Amniotic stem cell (primary cell): ENCODE measurements at regions not wholly inside any gene's neighbourhood (a gene's known extent, or its start where the extent isn't known, plus 50 kb on each side); places are given as distances from the start of the nearest gene placed in this dataset.

Experiments
- DNase-seq: peaks from one replicate; lab custom pipeline; 2025; lab: John Stamatoyannopoulos, UW

DNA sequence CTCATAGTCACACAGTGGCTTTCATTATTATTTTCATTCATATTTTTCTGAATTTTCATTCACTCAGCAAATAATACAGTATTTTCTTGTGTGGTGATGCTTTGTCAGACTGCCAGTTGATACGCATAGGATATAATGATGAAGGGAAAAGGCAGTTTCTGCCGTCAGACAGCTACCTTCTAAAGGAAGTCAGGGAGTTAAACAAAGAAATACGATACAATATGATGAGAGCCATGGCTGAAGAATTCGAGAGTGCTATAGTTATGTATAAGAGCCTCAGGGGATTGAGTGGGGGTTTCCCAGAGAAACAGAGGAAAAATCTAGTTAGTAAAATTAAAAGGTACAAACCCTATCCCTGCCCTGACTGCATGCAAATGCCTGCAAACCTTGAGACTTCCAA is 479.1 kb downstream of the OLFM4 start:
- no peak for DNase-seq

DNA sequence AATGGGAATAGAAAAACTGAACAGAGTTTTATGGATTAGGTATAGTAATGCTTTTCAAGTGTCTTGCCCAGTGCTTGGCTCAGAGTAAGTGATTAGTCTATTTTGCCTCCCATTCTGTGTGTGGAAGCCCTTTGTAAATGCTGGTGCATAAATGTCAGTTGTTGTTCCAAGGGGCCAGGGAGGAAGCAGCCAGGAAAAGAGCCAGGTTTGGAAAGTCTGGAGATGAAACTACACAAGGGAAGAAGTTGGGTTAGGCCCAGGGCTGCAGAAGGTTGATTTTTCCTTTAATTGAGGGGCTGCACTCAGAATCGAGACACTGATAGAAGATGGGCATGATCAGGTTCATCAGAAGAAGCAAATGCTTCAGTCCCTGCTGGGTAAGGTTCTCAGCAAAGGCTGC is 484.0 kb downstream of the OLFM4 start:
- DNase-seq: no peak

DNA sequence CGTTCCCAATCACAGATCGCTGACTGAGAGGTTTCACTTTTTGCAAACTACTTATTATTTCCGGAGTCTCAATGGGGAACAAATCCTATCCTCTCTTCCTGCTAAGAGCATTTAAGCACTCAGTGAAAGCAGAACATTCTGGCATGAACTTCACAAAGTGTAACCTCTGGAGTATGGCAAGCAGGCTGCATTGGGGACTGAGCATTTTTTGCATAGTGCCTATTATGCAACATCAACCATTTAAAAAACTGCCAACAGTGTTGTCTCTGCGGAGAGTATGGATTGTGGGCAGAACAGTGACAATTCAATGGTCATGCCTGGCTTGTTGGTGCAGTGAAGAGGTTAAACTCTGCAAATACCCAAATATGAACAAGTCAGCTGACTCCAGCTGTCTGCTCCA is 484.6 kb downstream of the OLFM4 start:
- DNase-seq: no peak

DNA sequence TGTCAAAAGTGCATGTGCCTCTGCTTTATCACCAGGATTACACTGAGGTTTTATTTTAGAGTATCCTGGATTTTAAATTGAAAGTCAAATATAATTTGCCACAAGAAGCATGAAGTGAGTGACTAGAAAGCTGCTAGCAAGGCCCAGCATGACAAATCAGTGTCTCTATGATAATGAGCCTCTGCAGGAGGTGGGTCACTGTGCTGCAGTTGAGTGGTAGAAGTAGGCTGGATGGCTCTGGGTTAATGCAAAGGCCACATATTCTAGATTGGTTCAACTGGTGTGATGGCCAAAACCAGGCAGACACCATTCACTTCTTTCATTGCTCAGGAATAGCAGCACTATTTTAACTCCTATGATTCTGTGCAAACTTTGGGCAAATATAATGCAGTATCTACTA is 491.5 kb downstream of the OLFM4 start:
- DNase-seq: no peak

DNA sequence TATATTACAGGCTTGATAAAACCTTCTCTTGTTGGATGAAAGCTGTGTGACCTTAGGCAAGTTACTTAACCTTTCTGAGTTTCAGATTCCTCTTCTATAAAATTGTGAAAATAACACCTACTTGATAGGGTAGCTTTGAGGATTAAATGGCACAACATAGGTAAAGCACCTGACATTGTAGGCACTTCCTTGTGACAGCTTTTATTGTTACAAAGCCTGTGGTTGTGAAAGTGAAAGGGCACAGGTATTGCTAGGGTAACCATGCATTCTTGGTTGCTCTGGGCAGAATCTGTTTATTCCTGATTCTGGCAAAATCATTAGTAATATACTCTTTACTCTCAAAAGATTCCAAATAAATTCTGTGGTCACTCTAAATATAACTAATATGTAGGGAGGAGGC is 493.4 kb downstream of the OLFM4 start:
- DNase-seq: no peak

DNA sequence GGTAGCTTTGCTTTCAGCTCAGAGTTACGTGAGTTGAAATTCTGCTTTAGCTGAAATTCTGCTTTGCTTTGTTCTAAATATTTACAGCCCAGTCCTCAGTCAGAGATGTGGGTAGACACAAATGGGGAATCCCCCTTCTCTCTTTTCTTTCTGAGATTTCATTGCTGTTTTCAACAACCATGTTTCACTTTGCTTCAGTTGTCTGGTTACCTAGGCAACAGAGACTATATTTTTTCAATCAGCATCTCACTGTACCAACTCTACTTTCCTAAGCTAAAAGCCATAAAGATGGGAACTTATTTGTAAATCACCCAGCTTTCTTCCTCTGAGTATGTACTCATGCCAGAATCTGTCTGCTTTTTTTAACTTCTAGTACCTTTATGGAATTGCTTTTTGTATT is 509.0 kb downstream of the OLFM4 start:
- no peak for DNase-seq

DNA sequence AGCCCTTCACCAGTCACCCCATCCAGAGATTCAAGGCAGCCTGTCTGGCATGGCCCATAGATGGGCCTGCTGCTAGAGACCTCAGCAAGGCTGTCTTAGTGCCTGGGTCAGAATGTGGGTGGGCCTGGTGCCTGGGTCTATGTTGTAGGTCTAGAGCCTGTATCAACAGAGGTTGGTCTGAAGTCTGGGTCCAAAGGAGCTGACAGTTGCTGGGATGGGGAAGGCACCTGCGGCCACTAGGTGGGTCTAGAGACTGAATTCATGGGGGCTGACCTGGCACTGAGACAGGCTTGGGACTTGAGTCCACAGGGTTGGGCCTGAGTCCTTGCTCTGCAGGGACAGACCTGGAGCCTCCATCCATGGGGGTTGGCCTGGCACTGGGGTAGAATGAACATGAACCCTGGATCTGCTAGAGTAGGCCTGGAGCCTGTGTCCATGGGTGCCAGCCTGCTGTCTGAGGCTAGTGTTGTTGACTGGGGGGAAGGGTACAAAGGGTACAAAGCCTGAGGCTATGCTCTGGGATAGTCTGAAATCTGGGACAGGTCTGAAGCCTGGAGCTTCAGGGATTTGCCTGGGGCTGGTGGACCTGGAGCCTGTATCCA is 516.8 kb downstream of the OLFM4 start:
- no peak for DNase-seq

DNA sequence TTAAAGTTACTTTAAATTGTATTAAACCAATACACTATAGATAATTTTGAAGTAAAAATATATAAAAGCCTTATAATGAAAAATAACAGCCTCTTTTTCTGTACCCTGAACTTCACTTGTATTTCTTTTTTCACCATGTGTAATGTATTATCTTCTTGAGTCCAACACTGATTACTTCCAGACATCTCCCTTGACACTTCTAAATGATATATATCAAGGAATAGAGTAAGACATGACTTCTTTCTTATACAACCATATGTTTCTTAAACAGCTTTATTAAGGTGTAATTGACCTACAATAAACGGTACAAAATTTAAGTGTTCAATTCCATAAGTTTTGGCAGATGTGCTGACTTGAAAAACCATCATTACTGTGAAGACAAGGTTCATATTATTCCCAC is 531.9 kb downstream of the OLFM4 start:
- DNase-seq: no peak

DNA sequence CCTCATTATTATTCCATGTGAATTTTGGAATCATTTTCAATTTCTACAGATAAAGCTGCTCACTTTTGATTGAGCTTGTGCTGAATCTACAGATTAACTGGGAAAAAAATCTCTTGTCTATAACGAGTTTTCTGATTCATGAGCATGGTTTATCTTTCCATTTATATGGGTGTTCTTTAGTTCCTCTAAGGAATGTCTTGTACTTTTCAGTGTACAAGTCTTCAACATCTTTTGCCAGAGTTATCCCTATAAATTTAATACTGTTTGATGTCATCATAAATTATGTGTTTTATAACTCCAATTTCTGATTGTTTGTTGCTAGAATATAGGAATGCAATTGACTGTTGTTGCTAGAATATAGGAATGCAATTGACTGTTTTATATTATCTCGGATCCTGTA is 533.8 kb downstream of the OLFM4 start:
- no peak for DNase-seq

DNA sequence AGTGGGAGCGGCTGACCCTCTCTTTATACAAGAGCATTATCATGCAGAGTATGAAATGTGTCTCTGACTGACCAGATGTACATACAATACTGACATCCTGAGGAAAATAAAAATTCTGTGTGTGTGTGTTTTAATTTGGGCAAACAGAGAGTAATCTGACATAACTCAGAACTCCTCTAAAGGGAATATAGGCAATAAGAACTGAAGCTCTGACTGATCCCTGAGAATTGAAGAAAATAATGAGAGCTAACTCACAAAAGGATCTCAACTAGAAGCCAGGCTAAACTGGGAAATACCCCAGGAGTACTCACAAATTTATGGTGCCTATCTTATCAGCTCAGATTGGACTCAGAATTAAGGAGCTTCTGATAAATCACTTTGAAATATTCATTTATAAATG is 539.9 kb downstream of the OLFM4 start:
- no peak for DNase-seq

DNA sequence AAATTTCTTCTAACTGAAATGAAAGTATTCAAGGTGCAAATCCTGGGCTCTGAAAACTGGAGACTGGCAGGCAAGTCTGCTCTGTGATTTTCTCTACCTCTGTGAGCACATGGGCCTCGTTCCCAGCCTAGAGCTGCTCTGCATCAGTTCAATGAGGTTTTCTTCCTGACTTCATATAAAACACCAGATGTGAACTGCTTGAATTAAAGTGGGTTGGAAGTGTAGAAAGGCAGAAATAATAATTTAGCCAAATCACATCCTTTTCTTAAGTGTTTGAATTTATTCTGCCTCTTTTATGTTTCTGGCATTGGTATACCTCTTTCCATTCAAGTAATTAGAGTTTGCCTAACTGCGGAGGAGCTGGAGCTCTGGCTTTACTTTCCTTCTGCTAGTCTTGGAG is 540.8 kb downstream of the OLFM4 start:
- DNase-seq: no peak

DNA sequence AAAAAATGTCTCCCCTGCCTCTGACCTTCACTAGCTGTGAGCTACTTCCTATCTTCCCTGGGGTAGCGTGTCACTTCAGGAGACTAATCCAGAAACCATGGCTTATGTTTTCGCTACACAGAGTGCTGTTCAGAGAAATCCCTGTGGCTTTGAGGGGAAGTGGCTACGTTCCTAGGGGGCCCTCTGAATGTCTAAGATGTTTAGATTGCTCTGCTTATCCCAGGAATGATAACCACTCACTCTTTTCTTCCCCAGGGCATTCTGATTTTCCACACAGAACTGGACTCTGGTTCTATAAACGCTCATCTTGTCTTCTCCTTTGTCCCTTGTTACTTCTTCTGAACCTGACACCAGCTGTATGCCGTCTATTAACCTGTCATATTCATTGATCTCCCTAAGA is 572.5 kb downstream of the OLFM4 start:
- no peak for DNase-seq

DNA sequence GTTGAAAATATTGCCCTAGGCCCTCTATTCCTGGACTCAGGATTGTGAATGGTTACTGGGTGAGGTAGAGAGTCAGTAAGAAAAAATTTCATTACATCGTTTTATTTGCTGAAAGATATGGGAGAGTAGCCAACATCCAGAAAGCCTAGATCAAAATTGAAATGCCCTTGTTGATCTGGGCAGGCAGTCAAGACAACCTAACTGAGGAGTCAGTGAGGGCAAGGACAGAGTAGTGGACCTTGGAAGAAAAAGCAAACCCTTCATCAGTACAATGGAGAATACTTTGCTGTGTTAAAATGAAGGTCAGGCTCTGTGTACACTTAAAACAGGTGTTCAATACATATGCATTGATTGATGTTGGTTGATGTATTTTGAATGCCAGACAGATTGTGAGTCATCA is 576.7 kb downstream of the OLFM4 start:
- DNase-seq: no peak

DNA sequence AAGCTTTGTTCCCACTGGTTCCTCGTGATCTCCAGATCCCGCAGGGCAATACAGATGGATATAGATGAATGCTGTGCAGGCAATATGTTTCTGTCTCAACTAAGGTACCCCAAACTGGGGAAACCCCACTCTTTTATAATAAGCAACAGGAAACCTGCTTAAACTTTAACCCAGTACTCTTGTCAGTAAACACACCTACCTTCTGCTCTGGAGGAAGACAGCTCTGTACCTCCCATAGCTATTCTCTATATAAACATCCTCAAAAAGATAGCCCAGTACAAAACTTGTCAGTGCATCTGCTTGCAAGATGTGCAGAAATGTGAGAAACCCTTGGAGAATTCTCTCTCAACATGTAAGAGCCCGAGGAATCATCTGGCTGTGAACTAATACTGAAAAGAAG is 583.6 kb downstream of the OLFM4 start:
- DNase-seq: no peak

DNA sequence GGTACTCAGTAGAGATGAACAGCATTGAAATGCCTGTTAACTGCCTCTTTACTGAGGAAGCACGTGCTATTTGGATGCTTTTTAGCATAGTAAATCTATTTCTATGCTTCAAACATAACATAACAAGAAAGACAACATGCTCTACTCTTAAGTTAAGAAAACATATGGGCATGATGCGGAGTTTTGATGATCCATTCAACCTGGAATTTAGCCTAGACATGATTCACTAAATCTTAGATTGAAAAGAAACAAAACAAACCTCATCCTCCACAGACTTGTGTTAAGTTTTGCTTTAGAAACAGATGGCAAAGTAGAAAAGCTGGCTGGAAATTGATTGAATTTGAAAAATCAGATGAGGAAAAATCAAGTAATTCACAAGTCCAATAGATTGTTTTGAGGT is 593.8 kb downstream of the OLFM4 start:
- no peak for DNase-seq

DNA sequence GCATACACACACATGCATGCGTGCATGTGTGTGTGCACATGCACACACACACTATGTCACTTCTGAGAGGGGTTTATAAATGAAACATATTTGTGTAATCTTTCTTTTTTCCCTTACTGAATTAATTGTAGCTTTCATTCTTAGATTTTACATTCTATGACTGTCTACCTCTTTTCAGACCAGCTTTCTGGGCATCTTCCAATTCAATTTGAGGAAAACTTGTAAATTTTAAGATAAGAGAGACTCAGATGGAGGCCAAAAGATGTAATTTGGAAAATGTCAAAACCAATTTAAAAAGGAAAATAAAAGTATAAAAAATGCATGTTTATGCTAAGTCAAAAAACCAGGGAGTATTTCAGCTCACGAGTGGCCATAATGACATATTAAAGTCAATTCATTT is 594.5 kb downstream of the OLFM4 start:
- no peak for DNase-seq

DNA sequence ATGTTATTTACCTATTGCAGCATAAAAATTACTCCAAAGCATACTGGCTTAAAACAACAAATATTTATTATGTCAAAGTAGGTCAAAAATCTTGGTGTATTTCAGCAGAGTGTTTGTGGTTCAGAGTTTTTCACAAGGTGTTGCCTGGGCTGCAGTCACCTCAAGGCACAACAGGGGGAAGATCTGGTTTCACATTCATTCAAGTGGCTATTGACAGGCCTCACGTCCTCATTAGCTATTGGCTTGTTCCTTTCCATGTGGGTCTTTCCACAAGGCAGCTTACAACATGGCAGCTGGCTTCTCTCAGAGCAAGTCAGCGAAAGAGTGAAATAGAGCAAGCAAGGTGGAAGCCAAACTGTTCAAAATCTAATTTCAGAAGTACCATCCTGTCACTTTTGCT is 602.9 kb downstream of the OLFM4 start:
- no peak for DNase-seq

DNA sequence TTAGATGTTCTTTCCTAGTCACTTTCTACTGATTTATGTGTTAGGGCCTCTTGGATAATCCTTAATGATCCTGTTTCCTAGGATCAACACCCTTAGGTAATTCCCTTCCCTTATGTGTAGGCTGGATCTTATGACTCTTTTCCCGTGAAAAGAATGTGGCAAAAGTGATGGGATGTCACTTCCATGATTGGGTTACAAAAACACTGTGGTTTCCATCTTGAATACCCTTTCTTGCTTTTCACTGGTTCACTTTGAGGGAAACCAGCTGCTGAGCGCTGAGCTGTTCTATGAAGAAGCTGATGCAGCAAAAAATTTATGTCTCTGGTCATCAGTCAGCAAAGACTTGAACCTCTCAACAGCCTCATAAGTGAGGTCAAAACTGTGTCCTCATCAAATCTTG is 609.4 kb downstream of the OLFM4 start:
- no peak for DNase-seq

DNA sequence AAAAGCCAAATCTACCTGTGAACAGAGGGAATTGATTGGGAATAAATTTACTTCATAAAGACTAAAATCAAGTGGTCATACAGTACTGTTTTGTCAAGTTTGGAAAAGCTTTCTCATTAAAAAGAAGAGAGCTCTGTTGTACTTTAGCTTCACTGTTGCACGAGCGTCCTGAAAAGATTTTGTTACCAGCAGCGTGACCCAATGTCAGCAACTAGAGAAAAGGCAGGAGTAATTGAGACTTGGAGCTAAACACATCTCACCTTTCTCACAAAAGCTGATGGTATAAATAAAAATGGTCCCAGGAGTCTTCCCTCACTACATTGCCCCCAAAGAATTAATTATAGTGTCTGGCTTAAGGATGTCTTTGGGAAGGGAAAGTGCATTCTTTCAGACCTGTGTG is 613.7 kb downstream of the OLFM4 start:
- DNase-seq: no peak

DNA sequence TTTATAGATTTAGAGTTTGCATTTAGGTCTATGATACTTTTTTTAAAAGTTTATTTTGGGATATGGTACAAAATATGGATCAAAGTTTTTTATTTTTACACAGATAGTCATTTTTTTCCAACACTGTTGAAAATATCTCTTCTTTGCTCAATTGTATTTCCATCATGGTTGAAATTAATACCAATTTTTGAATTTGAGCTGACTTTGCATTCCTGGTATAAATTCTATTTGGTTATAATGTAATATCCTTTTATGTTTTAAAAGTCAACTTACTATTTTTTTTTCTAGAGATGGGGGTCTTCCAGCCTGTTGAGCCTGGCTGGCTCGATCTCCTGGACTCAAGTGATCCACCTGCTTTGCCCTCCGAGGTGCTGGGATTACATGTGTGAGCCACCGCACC is 620.1 kb downstream of the OLFM4 start:
- DNase-seq: no peak

DNA sequence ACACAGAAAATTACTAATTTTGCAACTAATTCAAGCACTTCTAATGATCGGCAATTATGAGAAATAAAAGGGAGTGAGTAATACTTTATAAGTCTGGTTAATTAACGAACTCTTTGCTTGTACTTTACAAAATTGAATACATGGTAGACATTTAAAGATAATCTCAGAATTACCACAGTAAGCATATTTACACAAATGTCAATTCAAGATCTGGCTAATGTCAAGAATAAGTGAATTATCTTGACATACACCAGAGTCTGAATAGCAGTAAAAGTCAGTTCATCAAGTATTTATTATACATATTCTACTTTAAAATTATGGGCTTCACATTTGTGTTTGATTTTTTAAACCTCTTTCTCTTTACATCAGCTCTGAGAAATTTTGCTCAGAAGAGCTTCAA is 643.4 kb downstream of the OLFM4 start:
- no peak for DNase-seq

DNA sequence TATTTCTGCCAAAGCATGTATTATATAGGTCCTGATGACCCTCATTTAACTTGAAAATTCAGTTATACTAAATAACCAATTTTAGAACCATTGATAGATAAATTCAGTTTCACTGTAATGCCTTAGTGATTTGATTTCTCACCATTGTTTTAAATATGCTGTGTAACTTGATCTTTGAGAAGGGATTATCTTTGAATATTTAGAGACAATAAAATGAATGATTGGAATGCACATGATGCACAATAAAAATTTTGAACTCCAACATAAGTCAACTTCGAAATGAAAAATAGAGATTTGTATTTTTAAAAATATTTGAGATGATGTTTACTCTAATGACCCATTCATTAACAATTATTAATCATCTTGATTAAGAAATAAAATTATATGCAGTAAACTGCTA is 654.5 kb downstream of the OLFM4 start:
- no peak for DNase-seq

DNA sequence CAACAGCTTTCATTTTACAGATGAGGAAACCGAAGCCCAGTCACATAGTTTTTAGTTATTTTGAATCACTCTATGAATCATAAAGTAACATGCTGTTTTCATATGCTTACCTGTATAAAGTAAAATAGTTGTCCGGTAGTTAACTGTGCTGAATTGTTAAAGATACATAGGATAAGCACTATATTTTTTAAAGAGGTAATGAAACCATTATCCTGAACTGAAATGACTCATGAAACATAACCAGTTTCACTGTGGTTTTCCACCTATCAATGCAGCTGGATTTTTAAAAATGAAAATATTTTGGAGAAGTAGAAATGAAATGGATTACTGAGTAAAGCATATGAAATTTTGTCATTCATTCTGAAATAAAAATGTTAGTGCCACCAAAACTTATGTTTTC is 655.0 kb downstream of the OLFM4 start:
- no peak for DNase-seq

DNA sequence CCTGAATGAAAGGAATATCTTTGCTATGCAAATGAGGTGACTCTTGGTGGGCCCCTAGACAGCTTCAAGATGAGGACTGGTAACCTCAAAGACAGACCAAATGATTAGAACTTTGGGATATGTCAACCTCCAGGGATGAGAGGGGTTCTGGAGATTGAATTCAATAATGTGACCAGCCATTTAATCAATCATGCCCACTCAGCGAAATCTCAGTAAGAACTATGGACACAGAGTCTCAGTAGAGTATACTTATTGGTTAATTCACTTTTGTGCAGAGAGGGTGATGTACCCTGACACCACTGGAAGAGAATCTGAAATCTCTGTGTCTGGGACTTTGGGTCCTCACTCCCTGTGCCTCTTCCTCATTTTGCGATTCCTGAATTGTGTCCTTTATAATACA is 662.8 kb downstream of the OLFM4 start:
- DNase-seq: no peak
